ENCODE measurements at regions not wholly inside any gene's neighbourhood (a gene's known extent, or its start where the extent isn't known, plus 50 kb on each side); places are given as distances from the start of the nearest gene placed in this dataset.
"Not testable (repeated sequence)": the region's sequence is repeated elsewhere in the genome, so short reads cannot be mapped to it uniquely, and the experiment has no call there.

GRCh38 chr19:30691819-30692166, 319.6 kb downstream of the ZNF536 start:
- no peak for DNase-seq

- no peak for DNase-seq
These were observed 319.0 kb downstream of the ZNF536 start for GRCh38 chr19:30690935-30691818.

- no peak for DNase-seq
These were observed 318.3 kb downstream of the ZNF536 start for GRCh38 chr19:30690525-30690924.

GRCh38 chr19:30689474-30689873, 317.3 kb downstream of the ZNF536 start:
- no peak for DNase-seq

GRCh38 chr19:30688696-30689095, 316.5 kb downstream of the ZNF536 start:
- DNase-seq, result no peak

- DNase-seq, result no peak
These were observed 314.8 kb downstream of the ZNF536 start for GRCh38 chr19:30686826-30687566.

- no peak for DNase-seq
These were observed 314.1 kb downstream of the ZNF536 start for GRCh38 chr19:30686176-30686820.

- DNase-seq, result no peak
These were observed 313.3 kb downstream of the ZNF536 start for GRCh38 chr19:30685426-30686000.

- DNase-seq, result no peak
These were observed 312.4 kb downstream of the ZNF536 start for GRCh38 chr19:30684613-30685012.

GRCh38 chr19:30682999-30683536, 310.9 kb downstream of the ZNF536 start:
- peak; percentile 33 for DNase-seq

- no peak for DNase-seq
These were observed 310.2 kb downstream of the ZNF536 start for GRCh38 chr19:30682146-30682998.

GRCh38 chr19:30681162-30682100, 309.2 kb downstream of the ZNF536 start:
- no peak for DNase-seq

GRCh38 chr19:30680399-30680798, 308.2 kb downstream of the ZNF536 start:
- not testable (repeated sequence) for DNase-seq

GRCh38 chr19:30679789-30680188, 307.6 kb downstream of the ZNF536 start:
- DNase-seq, result no peak

- no peak for DNase-seq
These were observed 307.0 kb downstream of the ZNF536 start for GRCh38 chr19:30679153-30679702.

- DNase-seq, result no peak
These were observed 306.0 kb downstream of the ZNF536 start for GRCh38 chr19:30678168-30678567.

- no peak for DNase-seq
These were observed 305.5 kb downstream of the ZNF536 start for GRCh38 chr19:30677702-30678101.

GRCh38 chr19:30676990-30677679, 305.0 kb downstream of the ZNF536 start:
- DNase-seq, result no peak

GRCh38 chr19:30675086-30675485, 302.9 kb downstream of the ZNF536 start:
- DNase-seq, result no peak

GRCh38 chr19:30674656-30675055, 302.5 kb downstream of the ZNF536 start:
- DNase-seq, result no peak

Measured in NCI-H2029 treated with DMSO at 0.1 percent for 48 hours (cell line).